ENCODE measurements at regions not wholly inside any gene's neighbourhood (a gene's known extent, or its start where the extent isn't known, plus 50 kb on each side); places are given as distances from the start of the nearest gene placed in this dataset.

- no peak for ATAC-seq
- TF ChIP-seq CREB5 (CRISPR knock-in tag; IDR thresholded peaks at IDR 0.05; ENCODE audit: low read depth), result no peak
- no peak for TF ChIP-seq RARB (CRISPR knock-in tag; IDR thresholded peaks at IDR 0.05)
- TF ChIP-seq CSRNP3 (CRISPR knock-in tag; IDR thresholded peaks at IDR 0.05), result no peak
- no peak for TF ChIP-seq CSDC2 (CRISPR knock-in tag; IDR thresholded peaks at IDR 0.05)
- TF ChIP-seq PATZ1 (CRISPR knock-in tag; IDR thresholded peaks at IDR 0.05; ENCODE audit: borderline replicate concordance), result no peak
- TF ChIP-seq ISL1 (CRISPR knock-in tag; IDR thresholded peaks at IDR 0.05), result no peak
- no peak for TF ChIP-seq GLIS3 (CRISPR knock-in tag; IDR thresholded peaks at IDR 0.05)
- TF ChIP-seq BACH2 (CRISPR knock-in tag; IDR thresholded peaks at IDR 0.05; ENCODE audit: borderline replicate concordance), result no peak
- no peak for TF ChIP-seq ZFP30 (CRISPR knock-in tag; IDR thresholded peaks at IDR 0.05)
- no peak for TF ChIP-seq ESRRG (CRISPR knock-in tag; IDR thresholded peaks at IDR 0.05)
- no peak for TF ChIP-seq TSHZ2 (CRISPR knock-in tag; IDR thresholded peaks at IDR 0.05)
Observed at GRCh38 chr22:48558606-48559402, 1268.9 kb downstream of the BRD1 start.

- no peak for TF ChIP-seq TSHZ2 (CRISPR knock-in tag; IDR thresholded peaks at IDR 0.05)
- no peak for TF ChIP-seq OSR1 (CRISPR knock-in tag; IDR thresholded peaks at IDR 0.05)
- no peak for TF ChIP-seq ZC3H10 (CRISPR knock-in tag; IDR thresholded peaks at IDR 0.05)
- TF ChIP-seq ZFP3 (CRISPR knock-in tag; IDR thresholded peaks at IDR 0.05), result no peak
- no peak for TF ChIP-seq CSRNP3 (CRISPR knock-in tag; IDR thresholded peaks at IDR 0.05)
- TF ChIP-seq SNAI2 (CRISPR knock-in tag; IDR thresholded peaks at IDR 0.05), result no peak
- no peak for TF ChIP-seq TOX (CRISPR knock-in tag; IDR thresholded peaks at IDR 0.05; ENCODE audit: borderline replicate concordance)
- no peak for TF ChIP-seq ZNF8 (CRISPR knock-in tag; IDR thresholded peaks at IDR 0.05)
- TF ChIP-seq TCF4 (CRISPR knock-in tag; IDR thresholded peaks at IDR 0.05; ENCODE audit: borderline replicate concordance), result no peak
- ATAC-seq, result no peak
Observed at GRCh38 chr22:48558016-48558415, 1269.7 kb downstream of the BRD1 start.

Measured in SK-N-SH treated with all-trans-retinoic acid at 6 μM for 48 hours (cell line).